ENCODE measurements at regions not wholly inside any gene's neighbourhood (a gene's known extent, or its start where the extent isn't known, plus 50 kb on each side); places are given as distances from the start of the nearest gene placed in this dataset.
A peak's percentile ranks its signal among the peaks of the same experiment; 100 is the strongest.

GRCh38 chr3:194867270-194867983 is 181.7 kb downstream of the FAM43A start:
- Histone ChIP-seq H3K27me3 (no peaks in the 10 kb centered on the region), H3K4me1 (peaks cover 0 to 6% of the 10 kb centered on the region in 2 donors), H3K9me3 (no peaks in the 10 kb centered on the region), H3K36me3 (no peaks in the 10 kb centered on the region), H3K4me3 (no peak overlapping the region), H3K27ac (no peak overlapping the region)
- intact Hi-C loops (cut with DNase I): no loop called here
- no peak for DNase-seq (ENCODE audit: low spot score in 2 of 2)
- no peak for TF ChIP-seq CTCF (IDR thresholded peaks at IDR 0.05)

GRCh38 chr3:194868831-194869230 is 183.1 kb downstream of the FAM43A start:
- H3K9me3 ChIP-seq: no peaks in the 10 kb centered on the region
- TF ChIP-seq CTCF (IDR thresholded peaks at IDR 0.05): no peak
- no peaks in the 10 kb centered on the region for H3K36me3 ChIP-seq
- no peaks in the 10 kb centered on the region for H3K27me3 ChIP-seq
- H3K4me3 ChIP-seq: no peak overlapping the region
- H3K4me1 ChIP-seq: peaks cover 0 to 6% of the 10 kb centered on the region in 2 donors
- intact Hi-C loops (cut with DNase I): no loop called here
- H3K27ac ChIP-seq: no peak overlapping the region
- no peak for DNase-seq (ENCODE audit: low spot score in 2 of 2)

GRCh38 chr3:194869482-194870169 is 183.9 kb downstream of the FAM43A start:
- TF ChIP-seq CTCF (IDR thresholded peaks at IDR 0.05): no peak
- H3K36me3 ChIP-seq: no peaks in the 10 kb centered on the region

GRCh38 chr3:194870394-194871110 is 184.9 kb downstream of the FAM43A start:
- DNase-seq (ENCODE audit: low spot score in 2 of 2): peak in 1 of 2 donors; percentile 9
- H3K27ac ChIP-seq: no peak overlapping the region

More at GRCh38 chr3:194869482-194870169, 183.9 kb downstream of the FAM43A start:
- intact Hi-C loops (cut with DNase I): no loop called here
- Histone ChIP-seq H3K27me3 (no peaks in the 10 kb centered on the region), H3K4me1 (peaks cover 0 to 6% of the 10 kb centered on the region in 2 donors), H3K4me3 (no peak overlapping the region), H3K27ac (no peak overlapping the region), H3K9me3 (no peaks in the 10 kb centered on the region)
- DNase-seq (ENCODE audit: low spot score in 2 of 2): no peak

More at GRCh38 chr3:194870394-194871110, 184.9 kb downstream of the FAM43A start:
- H3K4me3 ChIP-seq: no peak overlapping the region
- no peaks in the 10 kb centered on the region for H3K27me3 ChIP-seq
- no peak for TF ChIP-seq CTCF (IDR thresholded peaks at IDR 0.05)
- no peaks in the 10 kb centered on the region for H3K9me3 ChIP-seq
- intact Hi-C loops (cut with DNase I): no loop called here
- no peaks in the 10 kb centered on the region for H3K36me3 ChIP-seq
- peaks cover 0 to 6% of the 10 kb centered on the region in 2 donors for H3K4me1 ChIP-seq

Data from ascending aorta (tissue), 2 donors.